ENCODE measurements at regions not wholly inside any gene's neighbourhood (a gene's known extent, or its start where the extent isn't known, plus 50 kb on each side); places are given as distances from the start of the nearest gene placed in this dataset.
"Not testable (repeated sequence)": the region's sequence is repeated elsewhere in the genome, so short reads cannot be mapped to it uniquely, and the experiment has no call there.

GRCh38 chr17:45585794-45586650 lies 95.5 kb upstream of the PLEKHM1 start (continued):
- peak; percentile 34; the same call in 1 of the 2 replicates for TF ChIP-seq ZNF230 (CRISPR knock-in tag; IDR thresholded peaks at IDR 0.05)

- Histone ChIP-seq H3K4me1 (ENCODE audit: insufficient read depth, low read length) (peaks cover 30% of the 10 kb centered on the region), H3K4me2 (ENCODE audit: low read depth, low read length) (peak overlapping the region; percentile 95), H3K4me3 (replicated peaks in 1 of 3; ENCODE audit: insufficient read depth in 1 of 3, low read depth in 2 of 3, low read length in 3 of 3) (peak overlapping the region in 2 of 3 experiments; percentile 70 to 82; a peak in 3 of 6 replicates), H3K79me2 (ENCODE audit: insufficient read depth, low read length) (peaks cover 28% of the 10 kb centered on the region)
- H3K9ac ChIP-seq (ENCODE audit: insufficient read depth, low read depth, low read length); H3K27me3 ChIP-seq (ENCODE audit: control insufficient read depth in 1 of 2, insufficient read depth in 2 of 2, low read length in 2 of 2); BruUV-seq (replicated peaks); intact Hi-C loops (cut with micrococcal nuclease; ENCODE audit: unreplicated experiment); FAIRE-seq; H3K27ac ChIP-seq (ENCODE audit: extremely low read length, insufficient read depth, low read length); CTCF ChIA-PET (ENCODE audit: low intra/inter-chr PET ratio, low total read pairs); H3K9me3 ChIP-seq (ENCODE audit: low read length); H2AFZ ChIP-seq (ENCODE audit: low read length); DNase-seq (ENCODE audit: low spot score); H3K36me3 ChIP-seq (replicated peaks in 1 of 2; ENCODE audit: control insufficient read depth in 1 of 2, insufficient read depth in 2 of 2, low read length in 2 of 2); H4K20me1 ChIP-seq (ENCODE audit: insufficient read depth, low read length): not testable (repeated sequence)
- 52% methylated on average over 5 of the region's 6 CpGs for WGBS (ENCODE audit: low lambda C conversion rate)
- POLR2A ChIA-PET, result interaction anchor here (1.0 kb wide), 1 partner anchor 161 kb away, joined by 5 read pairs; no protein-coding TSS in a partner anchor
- TF ChIP-seq HNRNPL (IDR thresholded peaks at IDR 0.05; ENCODE audit: low read depth, low read length) (peak; percentile 87), NCOA1 (CRISPR knock-in tag; IDR thresholded peaks at IDR 0.05) (0 out of 2 replicates have a peak, but pooled peaks have one; percentile 54)
- peak; percentile 38 for ATAC-seq
- in situ Hi-C loops (cut with HindIII; ENCODE audit: extremely low pct_ligation_motif_present, low pct_unique_long_range_greater_than_20kb), result loop anchor here (25.0 kb wide), 1 partner anchor 676 kb away; no protein-coding TSS in a partner anchor
These were observed 96.1 kb upstream of the PLEKHM1 start for GRCh38 chr17:45586651-45586934.

GRCh38 chr17:45592433-45592923 lies 102.0 kb upstream of the PLEKHM1 start:
- H3K9me3 ChIP-seq (ENCODE audit: low read length); POLR2A ChIA-PET; H4K20me1 ChIP-seq (ENCODE audit: insufficient read depth, low read length); H3K4me2 ChIP-seq (ENCODE audit: low read depth, low read length); H3K4me1 ChIP-seq (ENCODE audit: insufficient read depth, low read length); H2AFZ ChIP-seq (ENCODE audit: low read length); H3K27ac ChIP-seq (ENCODE audit: extremely low read length, insufficient read depth, low read length); H3K27me3 ChIP-seq (ENCODE audit: control insufficient read depth in 1 of 2, insufficient read depth in 2 of 2, low read length in 2 of 2); intact Hi-C loops (cut with micrococcal nuclease; ENCODE audit: unreplicated experiment); H3K36me3 ChIP-seq (replicated peaks in 1 of 2; ENCODE audit: control insufficient read depth in 1 of 2, insufficient read depth in 2 of 2, low read length in 2 of 2); H3K4me3 ChIP-seq (replicated peaks in 1 of 3; ENCODE audit: insufficient read depth in 1 of 3, low read depth in 2 of 3, low read length in 3 of 3); BruUV-seq (replicated peaks); H3K9ac ChIP-seq (ENCODE audit: insufficient read depth, low read depth, low read length); H3K79me2 ChIP-seq (ENCODE audit: insufficient read depth, low read length): not testable (repeated sequence)
- FAIRE-seq, result peak; percentile 47
- in situ Hi-C loops (cut with HindIII; ENCODE audit: extremely low pct_ligation_motif_present, low pct_unique_long_range_greater_than_20kb), result loop anchor here (25.0 kb wide), 1 partner anchor 670 kb away; no protein-coding TSS in a partner anchor
- ATAC-seq, result peak; percentile 86
- peak; percentile 66 for DNase-seq (ENCODE audit: low spot score)
- 2% methylated on average over 5 of the region's 6 CpGs for WGBS (ENCODE audit: low lambda C conversion rate)
- TF ChIP-seq CTCF (CRISPR knock-in tag; IDR thresholded peaks at IDR 0.05) (peak; percentile 79), STAG1 (CRISPR knock-in tag; IDR thresholded peaks at IDR 0.05) (peak; percentile 70), SAP130 (CRISPR knock-in tag; IDR thresholded peaks at IDR 0.05; ENCODE audit: low read depth) (0 out of 2 replicates have a peak, but pooled peaks have one; percentile 22), SMC3 (IDR thresholded peaks at IDR 0.05; ENCODE audit: low read length) (peak; percentile 60; the same call in 1 of the 2 replicates), KDM2A (CRISPR knock-in tag; IDR thresholded peaks at IDR 0.05; ENCODE audit: borderline replicate concordance, low read depth) (0 out of 2 replicates have a peak, but pooled peaks have one; percentile 24), FOSL2 (CRISPR knock-in tag; IDR thresholded peaks at IDR 0.05) (0 out of 2 replicates have a peak, but pooled peaks have one; percentile 16)
- CTCF ChIA-PET (ENCODE audit: low intra/inter-chr PET ratio, low total read pairs), result interaction anchor here (0.7 kb wide), 1 partner anchor 197 kb away, joined by 3 read pairs; no protein-coding TSS in a partner anchor
